ENCODE measurements at regions not wholly inside any gene's neighbourhood (a gene's known extent, or its start where the extent isn't known, plus 50 kb on each side); places are given as distances from the start of the nearest gene placed in this dataset.

GRCh38 chr15:97126553-97127233, 796.2 kb downstream of the NR2F2 start:
- TF ChIP-seq CTCF (IDR thresholded peaks at IDR 0.05) = no peak
- TF ChIP-seq POLR2A (IDR thresholded peaks at IDR 0.05) = no peak
